Lung (tissue), 11 donors: ENCODE measurements at regions not wholly inside any gene's neighbourhood (a gene's known extent, or its start where the extent isn't known, plus 50 kb on each side); places are given as distances from the start of the nearest gene placed in this dataset.

ENCODE experiments used
- ATAC-seq: fragments of 200-7000 bp; cut with Tn5 transposase; one replicate; pipeline ENCODE4 v1.9.1; 2020; ENCODE audit warnings: moderate number of reproducible peaks; ENCODE audit not compliant: insufficient read depth, low FRiP score
- DNase-seq, 3 donors: peaks; one replicate each; pipeline ENCODE4 v3.0.0-alpha.2; 2013 to 2017
- H3K27ac ChIP-seq, 2 donors: one replicate each; pipeline ENCODE4 v1.5.1; 2013; ENCODE audit warnings: mild to moderate bottlenecking in 2 of 2, moderate library complexity in 2 of 2, control low read depth in 1 of 2, inconsistent platforms in 1 of 2, low read depth in 1 of 2, low read length in 1 of 2
- H3K27me3 ChIP-seq, 3 donors: one replicate each; pipeline ENCODE4 v1.5.1; 2013; ENCODE audit warnings: low read length in 2 of 3; ENCODE audit not compliant: control insufficient read depth in 3 of 3, insufficient read depth in 3 of 3
- H3K36me3 ChIP-seq, 4 donors: one replicate each; pipeline ENCODE4 v1.5.1; 2013; ENCODE audit warnings: low read length in 4 of 4, mild to moderate bottlenecking in 1 of 4, moderate library complexity in 1 of 4; ENCODE audit not compliant: control insufficient read depth in 4 of 4, insufficient read depth in 4 of 4
- H3K4me1 ChIP-seq, 5 donors: one replicate each; pipeline ENCODE4 v1.5.1; 2013; ENCODE audit warnings: low read length in 5 of 5, mild to moderate bottlenecking in 2 of 5, moderate library complexity in 1 of 5; ENCODE audit not compliant: control insufficient read depth in 5 of 5, insufficient read depth in 5 of 5
- H3K4me3 ChIP-seq: one replicate; pipeline ENCODE4 v1.5.1; 2013; ENCODE audit warnings: mild to moderate bottlenecking, control low read depth, moderate library complexity
- H3K9ac ChIP-seq, 2 donors: one replicate each; pipeline ENCODE4 v1.5.1; 2013; ENCODE audit warnings: low read length in 2 of 2, control low read depth in 1 of 2; ENCODE audit not compliant: insufficient read depth in 1 of 2
- H3K9me3 ChIP-seq, 4 donors: one replicate each; pipeline ENCODE4 v1.5.1; 2013; ENCODE audit warnings: low read length in 3 of 4, mild to moderate bottlenecking in 1 of 4, moderate library complexity in 1 of 4; ENCODE audit not compliant: control insufficient read depth in 4 of 4, insufficient read depth in 3 of 4
- WGBS, 2 donors: extraction: QIAGEN DNeasy Blood & Tissue Kit; methylation state at CpG; one replicate each; pipeline ENCODE4 v1.1.7; 2013; 5-methylcytosine and 5-hydroxymethylcytosine counted together
- TF ChIP-seq, protein P1 (sequence below): IDR thresholded peaks from 2 replicates; pipeline ENCODE4 v1.5.1; 2012; ENCODE audit warnings: mild to moderate bottlenecking; ENCODE audit errors: control extremely low read depth, extremely low read depth
- donor health status: control.
- donor health status: control.
- donor health status: Bipolar disorder and iron deficiency.
- donor health status: healthy.
- donor health status: DM: yes; HTN: yes; CAD: no.

GRCh38 chr12:59041241-59042121 lies 121.2 kb upstream of the LRIG3 start:
- WGBS, 2 donors, result 42 to 56% methylated on average over 4 of the region's 4 CpGs
- ATAC-seq (peak; percentile 48), DNase-seq (peak in 2 of 3 donors; percentile 63 to 75)
- no peak overlapping the region for H3K4me3 ChIP-seq
- H3K27me3 ChIP-seq, result no peaks in the 10 kb centered on the region
- no peak overlapping the region for H3K9ac ChIP-seq
- H3K36me3 ChIP-seq, result no peaks in the 10 kb centered on the region
- TF ChIP-seq, protein P1, sequence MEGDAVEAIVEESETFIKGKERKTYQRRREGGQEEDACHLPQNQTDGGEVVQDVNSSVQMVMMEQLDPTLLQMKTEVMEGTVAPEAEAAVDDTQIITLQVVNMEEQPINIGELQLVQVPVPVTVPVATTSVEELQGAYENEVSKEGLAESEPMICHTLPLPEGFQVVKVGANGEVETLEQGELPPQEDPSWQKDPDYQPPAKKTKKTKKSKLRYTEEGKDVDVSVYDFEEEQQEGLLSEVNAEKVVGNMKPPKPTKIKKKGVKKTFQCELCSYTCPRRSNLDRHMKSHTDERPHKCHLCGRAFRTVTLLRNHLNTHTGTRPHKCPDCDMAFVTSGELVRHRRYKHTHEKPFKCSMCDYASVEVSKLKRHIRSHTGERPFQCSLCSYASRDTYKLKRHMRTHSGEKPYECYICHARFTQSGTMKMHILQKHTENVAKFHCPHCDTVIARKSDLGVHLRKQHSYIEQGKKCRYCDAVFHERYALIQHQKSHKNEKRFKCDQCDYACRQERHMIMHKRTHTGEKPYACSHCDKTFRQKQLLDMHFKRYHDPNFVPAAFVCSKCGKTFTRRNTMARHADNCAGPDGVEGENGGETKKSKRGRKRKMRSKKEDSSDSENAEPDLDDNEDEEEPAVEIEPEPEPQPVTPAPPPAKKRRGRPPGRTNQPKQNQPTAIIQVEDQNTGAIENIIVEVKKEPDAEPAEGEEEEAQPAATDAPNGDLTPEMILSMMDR, result no peak
- peaks cover 0 to 18% (median 0%) of the 10 kb centered on the region in 5 donors for H3K4me1 ChIP-seq
- no peaks in the 10 kb centered on the region for H3K9me3 ChIP-seq
- no peak overlapping the region for H3K27ac ChIP-seq

GRCh38 chr12:59040656-59041055 lies 120.4 kb upstream of the LRIG3 start:
- TF ChIP-seq, protein P1, result no peak
- WGBS, 2 donors, result 32 to 34% methylated on average over 1 of the region's 1 CpG

GRCh38 chr12:59040043-59040442 lies 119.7 kb upstream of the LRIG3 start:
- Histone ChIP-seq H3K9me3 (no peaks in the 10 kb centered on the region), H3K27ac (no peak overlapping the region), H3K9ac (no peak overlapping the region), H3K4me3 (no peak overlapping the region), H3K4me1 (peaks cover 0 to 18% (median 0%) of the 10 kb centered on the region in 5 donors), H3K36me3 (no peaks in the 10 kb centered on the region), H3K27me3 (no peaks in the 10 kb centered on the region)
- TF ChIP-seq, protein P1, result no peak
- DNase-seq (no peak), ATAC-seq (no peak)
- 91 to 98% methylated on average over 2 of the region's 2 CpGs for WGBS, 2 donors

More at GRCh38 chr12:59040656-59041055, 120.4 kb upstream of the LRIG3 start:
- Histone ChIP-seq H3K27ac (no peak overlapping the region), H3K9ac (no peak overlapping the region), H3K27me3 (no peaks in the 10 kb centered on the region), H3K36me3 (no peaks in the 10 kb centered on the region), H3K4me3 (no peak overlapping the region), H3K4me1 (peaks cover 0 to 18% (median 0%) of the 10 kb centered on the region in 5 donors), H3K9me3 (no peaks in the 10 kb centered on the region)
- no peak for ATAC-seq
- DNase-seq, result peak in 2 of 3 donors; percentile 51 to 69
